Smooth muscle cell (in vitro differentiated cells): ENCODE measurements at regions not wholly inside any gene's neighbourhood (a gene's known extent, or its start where the extent isn't known, plus 50 kb on each side); places are given as distances from the start of the nearest gene placed in this dataset.
"Not testable (repeated sequence)": the region's sequence is repeated elsewhere in the genome, so short reads cannot be mapped to it uniquely, and the experiment has no call there.

ENCODE experiments used
- DNase-seq: peaks from one replicate; lab custom pipeline; 2025; ENCODE audit not compliant: unreplicated experiment; lab: John Stamatoyannopoulos, UW
- H2AFZ ChIP-seq: fragments of 200-600 bp; sonication (generic); 2 replicates; pipeline ENCODE4 v1.6.0; 2016; ENCODE audit warnings: antibody characterized with exemption, low read depth, mild to moderate bottlenecking
- H3F3A ChIP-seq: fragments of 200-600 bp; sonication (generic); 2 replicates; pipeline ENCODE4 v1.6.0; 2017; ENCODE audit warnings: antibody characterized with exemption, low read depth
- H3K27ac ChIP-seq: fragments of 200-600 bp; sonication (generic); 2 replicates; pipeline ENCODE4 v1.5.1; 2016; ENCODE audit warnings: low read depth, mild to moderate bottlenecking
- H3K27me3 ChIP-seq: fragments of 200-600 bp; sonication (generic); 2 replicates; pipeline ENCODE4 v1.6.1; 2016; ENCODE audit warnings: low read depth, mild to moderate bottlenecking
- H3K36me3 ChIP-seq: fragments of 200-600 bp; sonication (generic); 2 replicates; pipeline ENCODE4 v1.5.1; 2016; ENCODE audit warnings: low read depth
- H3K4me1 ChIP-seq: fragments of 200-600 bp; sonication (generic); 2 replicates; pipeline ENCODE4 v1.5.1; 2016; ENCODE audit warnings: low read depth
- H3K4me2 ChIP-seq: fragments of 200-600 bp; sonication (generic); 2 replicates; pipeline ENCODE4 v1.6.0; 2016; ENCODE audit warnings: mild to moderate bottlenecking
- H3K4me3 ChIP-seq: fragments of 200-600 bp; sonication (generic); 2 replicates; pipeline ENCODE4 v1.5.1; 2016; ENCODE audit warnings: mild to moderate bottlenecking
- H3K79me2 ChIP-seq: fragments of 200-600 bp; sonication (generic); 2 replicates; pipeline ENCODE4 v1.6.0; 2016; ENCODE audit warnings: low read depth, mild to moderate bottlenecking
- H3K9ac ChIP-seq: fragments of 200-600 bp; sonication (generic); 2 replicates; pipeline ENCODE4 v1.6.0; 2016; ENCODE audit warnings: low read depth
- H3K9me3 ChIP-seq: fragments of 200-600 bp; sonication (generic); replicated peaks from 2 replicates; pipeline ENCODE4 v1.5.1; 2016; ENCODE audit warnings: low read depth
- H4K20me1 ChIP-seq: fragments of 200-600 bp; sonication (generic); 2 replicates; pipeline ENCODE4 v1.6.0; 2016; ENCODE audit warnings: low read depth
- CTCF ChIP-seq: fragments of 200-600 bp; sonication (generic); IDR thresholded peaks from 2 replicates; pipeline ENCODE4 v1.5.1; 2017; ENCODE audit warnings: borderline replicate concordance, mild to moderate bottlenecking, antibody characterized with exemption; ENCODE audit not compliant: insufficient read depth, poor library complexity, severe bottlenecking
- WGBS: methylation state at CpG from one replicate; pipeline ENCODE4 v1.1.7; 2016; ENCODE audit warnings: low lambda C conversion rate; 5-methylcytosine and 5-hydroxymethylcytosine counted together

- Histone ChIP-seq H2AFZ (no peak overlapping the region), H3K4me2 (no peak overlapping the region), H3K9me3 (no peaks in the 10 kb centered on the region), H3F3A (no peaks in the 10 kb centered on the region), H3K9ac (no peak overlapping the region), H4K20me1 (no peaks in the 10 kb centered on the region), H3K4me3 (no peak overlapping the region), H3K36me3 (no peaks in the 10 kb centered on the region), H3K4me1 (no peaks in the 10 kb centered on the region), H3K79me2 (no peaks in the 10 kb centered on the region), H3K27me3 (no peaks in the 10 kb centered on the region), H3K27ac (no peak overlapping the region)
- no peak for TF ChIP-seq CTCF
- DNase-seq: no peak
- WGBS: 88% methylated on average over 20 of the region's 31 CpGs
Measured at GRCh38 chr5:120936652-120937051, 472.6 kb downstream of the PRR16 start.

- Histone ChIP-seq H3K9ac (no peak overlapping the region), H4K20me1 (no peaks in the 10 kb centered on the region), H3K4me2 (no peak overlapping the region), H3K79me2 (no peaks in the 10 kb centered on the region), H3F3A (no peaks in the 10 kb centered on the region), H3K4me3 (no peak overlapping the region), H2AFZ (no peak overlapping the region), H3K4me1 (no peaks in the 10 kb centered on the region), H3K27me3 (no peaks in the 10 kb centered on the region), H3K27ac (no peak overlapping the region), H3K9me3 (no peaks in the 10 kb centered on the region), H3K36me3 (no peaks in the 10 kb centered on the region)
- 79% methylated on average over 1 of the region's 1 CpG for WGBS
- no peak for DNase-seq
- no peak for TF ChIP-seq CTCF
Measured at GRCh38 chr5:120938604-120939003, 474.5 kb downstream of the PRR16 start.

GRCh38 chr5:120942596-120943350 is 478.7 kb downstream of the PRR16 start:
- no peak for TF ChIP-seq CTCF
- DNase-seq: no peak
- WGBS: 87% methylated on average over 8 of the region's 8 CpGs
- Histone ChIP-seq H3K9ac (no peak overlapping the region), H3F3A (no peaks in the 10 kb centered on the region), H3K27me3 (no peaks in the 10 kb centered on the region), H3K36me3 (no peaks in the 10 kb centered on the region), H3K9me3 (no peaks in the 10 kb centered on the region), H3K4me2 (no peak overlapping the region), H3K27ac (no peak overlapping the region), H4K20me1 (no peaks in the 10 kb centered on the region), H3K4me1 (no peaks in the 10 kb centered on the region), H3K79me2 (no peaks in the 10 kb centered on the region), H3K4me3 (no peak overlapping the region), H2AFZ (no peak overlapping the region)

- H3K4me3 ChIP-seq, H2AFZ ChIP-seq, H3K27me3 ChIP-seq, H3K4me2 ChIP-seq, H3K9me3 ChIP-seq, H4K20me1 ChIP-seq, H3K36me3 ChIP-seq, H3K79me2 ChIP-seq, H3F3A ChIP-seq, H3K4me1 ChIP-seq, DNase-seq, H3K9ac ChIP-seq, H3K27ac ChIP-seq: not testable (repeated sequence)
- WGBS: 91% methylated on average over 4 of the region's 4 CpGs
Measured at GRCh38 chr5:120949596-120949995, 485.5 kb downstream of the PRR16 start.

GRCh38 chr5:120953445-120953844 is 489.3 kb downstream of the PRR16 start:
- 72% methylated on average over 2 of the region's 2 CpGs for WGBS
- not testable (repeated sequence) for H3K4me1 ChIP-seq, H3K4me3 ChIP-seq, H3K36me3 ChIP-seq, H3K9me3 ChIP-seq, H3K79me2 ChIP-seq, H3K9ac ChIP-seq, H3K27me3 ChIP-seq, H3K27ac ChIP-seq, H2AFZ ChIP-seq, H4K20me1 ChIP-seq, H3K4me2 ChIP-seq, DNase-seq, H3F3A ChIP-seq
